ENCODE measurements at regions not wholly inside any gene's neighbourhood (a gene's known extent, or its start where the extent isn't known, plus 50 kb on each side); places are given as distances from the start of the nearest gene placed in this dataset.

- DNase-seq: no peak
These were observed 464.0 kb upstream of the AUTS2 start for GRCh38 chr7:69134316-69134715.

GRCh38 chr7:69147631-69148030 lies 450.6 kb upstream of the AUTS2 start:
- DNase-seq: peak in 1 of 2 experiments; percentile 5

- no peak for DNase-seq
These were observed 448.2 kb upstream of the AUTS2 start for GRCh38 chr7:69149804-69150782.

GRCh38 chr7:69162326-69162725 lies 435.9 kb upstream of the AUTS2 start:
- no peak for DNase-seq

- DNase-seq: no peak
These were observed 435.2 kb upstream of the AUTS2 start for GRCh38 chr7:69162931-69163670.

- peak in 1 of 2 experiments; percentile 4 for DNase-seq
These were observed 431.2 kb upstream of the AUTS2 start for GRCh38 chr7:69166979-69167516.

GRCh38 chr7:69169386-69169785 lies 428.9 kb upstream of the AUTS2 start:
- DNase-seq: no peak

GRCh38 chr7:69172357-69173077 lies 425.8 kb upstream of the AUTS2 start:
- no peak for DNase-seq

GRCh38 chr7:69173341-69173740 lies 424.9 kb upstream of the AUTS2 start:
- DNase-seq: no peak

- no peak for DNase-seq
These were observed 424.4 kb upstream of the AUTS2 start for GRCh38 chr7:69173846-69174245.

- DNase-seq: no peak
These were observed 421.4 kb upstream of the AUTS2 start for GRCh38 chr7:69176841-69177240.

GRCh38 chr7:69177461-69177861 lies 420.8 kb upstream of the AUTS2 start:
- DNase-seq: no peak

GRCh38 chr7:69177941-69178494 lies 420.3 kb upstream of the AUTS2 start:
- DNase-seq: no peak

GRCh38 chr7:69180662-69181061 lies 417.6 kb upstream of the AUTS2 start:
- DNase-seq: no peak

- no peak for DNase-seq
These were observed 415.4 kb upstream of the AUTS2 start for GRCh38 chr7:69182596-69183467.

- DNase-seq: no peak
These were observed 413.9 kb upstream of the AUTS2 start for GRCh38 chr7:69184339-69184738.

- DNase-seq: no peak
These were observed 413.1 kb upstream of the AUTS2 start for GRCh38 chr7:69185170-69185569.

GRCh38 chr7:69186974-69187373 lies 411.3 kb upstream of the AUTS2 start:
- DNase-seq: no peak

- DNase-seq: no peak
These were observed 410.4 kb upstream of the AUTS2 start for GRCh38 chr7:69187824-69188333.

GRCh38 chr7:69189406-69189805 lies 408.9 kb upstream of the AUTS2 start:
- no peak for DNase-seq

GRCh38 chr7:69190025-69190424 lies 408.2 kb upstream of the AUTS2 start:
- no peak for DNase-seq

Measured in SHP77 (cell line).